HG02852 (cell line): ENCODE measurements at regions not wholly inside any gene's neighbourhood (a gene's known extent, or its start where the extent isn't known, plus 50 kb on each side); places are given as distances from the start of the nearest gene placed in this dataset.
"Not testable (repeated sequence)": the region's sequence is repeated elsewhere in the genome, so short reads cannot be mapped to it uniquely, and the experiment has no call there.

Experiments
- ATAC-seq: cut with Tn5 transposase; IDR thresholded peaks from one replicate; pipeline ENCODE4 v1.9.1; 2021; ENCODE audit warnings: mild to moderate bottlenecking, moderate library complexity; ENCODE audit not compliant: unreplicated experiment

GRCh38 chr1:245062741-245063305 lies 92.0 kb upstream of the KIF26B start:
- no peak for ATAC-seq

GRCh38 chr1:245061808-245062207 lies 93.0 kb upstream of the KIF26B start:
- ATAC-seq, result not testable (repeated sequence)

- no peak for ATAC-seq
Observed at GRCh38 chr1:245060684-245061374, 94.0 kb upstream of the KIF26B start.

GRCh38 chr1:245059806-245060424 lies 94.9 kb upstream of the KIF26B start:
- ATAC-seq, result no peak

GRCh38 chr1:245058882-245059281 lies 95.9 kb upstream of the KIF26B start:
- no peak for ATAC-seq

- ATAC-seq, result no peak
Observed at GRCh38 chr1:245058436-245058835, 96.3 kb upstream of the KIF26B start.

- ATAC-seq, result no peak
Observed at GRCh38 chr1:245056913-245057312, 97.9 kb upstream of the KIF26B start.

- not testable (repeated sequence) for ATAC-seq
Observed at GRCh38 chr1:245056296-245056695, 98.5 kb upstream of the KIF26B start.

- ATAC-seq, result no peak
Observed at GRCh38 chr1:245055752-245056151, 99.0 kb upstream of the KIF26B start.

GRCh38 chr1:245054507-245055270 lies 100.1 kb upstream of the KIF26B start:
- no peak for ATAC-seq

- ATAC-seq, result no peak
Observed at GRCh38 chr1:245054105-245054504, 100.7 kb upstream of the KIF26B start.

- no peak for ATAC-seq
Observed at GRCh38 chr1:245052258-245052657, 102.5 kb upstream of the KIF26B start.

- no peak for ATAC-seq
Observed at GRCh38 chr1:245051349-245052221, 103.2 kb upstream of the KIF26B start.

- no peak for ATAC-seq
Observed at GRCh38 chr1:245046769-245047168, 108.0 kb upstream of the KIF26B start.

GRCh38 chr1:245046315-245046714 lies 108.5 kb upstream of the KIF26B start:
- ATAC-seq, result no peak

GRCh38 chr1:245045087-245045881 lies 109.5 kb upstream of the KIF26B start:
- no peak for ATAC-seq

GRCh38 chr1:245043611-245043940 lies 111.2 kb upstream of the KIF26B start:
- ATAC-seq, result no peak

- no peak for ATAC-seq
Observed at GRCh38 chr1:245041058-245041698, 113.6 kb upstream of the KIF26B start.

- no peak for ATAC-seq
Observed at GRCh38 chr1:245039196-245039595, 115.6 kb upstream of the KIF26B start.

GRCh38 chr1:245036102-245036501 lies 118.7 kb upstream of the KIF26B start:
- ATAC-seq, result no peak
